PC-9 (cell line): ENCODE measurements at regions not wholly inside any gene's neighbourhood (a gene's known extent, or its start where the extent isn't known, plus 50 kb on each side); places are given as distances from the start of the nearest gene placed in this dataset.

ENCODE experiments used
- EZH2 ChIP-seq: fragments of 200-600 bp; sonication (generic); IDR thresholded peaks from 2 replicates; pipeline ENCODE4 v1.8.0; 2017; ENCODE audit warnings: antibody characterized with exemption, low read depth
- TF ChIP-seq, protein P1 (sequence below): fragments of 200-600 bp; sonication (generic); conservative IDR thresholded peaks from 2 replicates; pipeline ENCODE4 v1.6.1; 2017; ENCODE audit warnings: mixed run types, antibody characterized with exemption, mild to moderate bottlenecking, moderate library complexity

- TF ChIP-seq, protein P1, sequence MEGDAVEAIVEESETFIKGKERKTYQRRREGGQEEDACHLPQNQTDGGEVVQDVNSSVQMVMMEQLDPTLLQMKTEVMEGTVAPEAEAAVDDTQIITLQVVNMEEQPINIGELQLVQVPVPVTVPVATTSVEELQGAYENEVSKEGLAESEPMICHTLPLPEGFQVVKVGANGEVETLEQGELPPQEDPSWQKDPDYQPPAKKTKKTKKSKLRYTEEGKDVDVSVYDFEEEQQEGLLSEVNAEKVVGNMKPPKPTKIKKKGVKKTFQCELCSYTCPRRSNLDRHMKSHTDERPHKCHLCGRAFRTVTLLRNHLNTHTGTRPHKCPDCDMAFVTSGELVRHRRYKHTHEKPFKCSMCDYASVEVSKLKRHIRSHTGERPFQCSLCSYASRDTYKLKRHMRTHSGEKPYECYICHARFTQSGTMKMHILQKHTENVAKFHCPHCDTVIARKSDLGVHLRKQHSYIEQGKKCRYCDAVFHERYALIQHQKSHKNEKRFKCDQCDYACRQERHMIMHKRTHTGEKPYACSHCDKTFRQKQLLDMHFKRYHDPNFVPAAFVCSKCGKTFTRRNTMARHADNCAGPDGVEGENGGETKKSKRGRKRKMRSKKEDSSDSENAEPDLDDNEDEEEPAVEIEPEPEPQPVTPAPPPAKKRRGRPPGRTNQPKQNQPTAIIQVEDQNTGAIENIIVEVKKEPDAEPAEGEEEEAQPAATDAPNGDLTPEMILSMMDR, result no peak
- TF ChIP-seq EZH2, result no peak
These were observed 53.2 kb upstream of the SOD1 start for GRCh38 chr21:31606081-31606874.
